Coronary artery (tissue), 2 donors: ENCODE measurements at regions not wholly inside any gene's neighbourhood (a gene's known extent, or its start where the extent isn't known, plus 50 kb on each side); places are given as distances from the start of the nearest gene placed in this dataset.

ENCODE experiments used
- DNase-seq: peaks from one replicate; pipeline ENCODE4 v3.0.0-alpha.2; 2017; ENCODE audit warnings: low spot score
- H3K27ac ChIP-seq, 2 donors: fragments of 200-600 bp; sonication (generic); one replicate each; pipeline ENCODE4 v1.5.1; 2016 to 2019
- H3K4me3 ChIP-seq: fragments of 200-600 bp; sonication (generic); 2 replicates; pipeline ENCODE4 v1.5.1; 2016; ENCODE audit warnings: mild to moderate bottlenecking, moderate library complexity
- CTCF ChIP-seq: fragments of 200-600 bp; sonication (generic); IDR thresholded peaks from one replicate; pipeline ENCODE4 v1.5.1; 2019; ENCODE audit warnings: antibody characterized with exemption

GRCh38 chr10:31687663-31688482 lies 240.8 kb downstream of the ARHGAP12 start:
- Histone ChIP-seq H3K4me3 (no peak overlapping the region), H3K27ac (no peak overlapping the region)
- TF ChIP-seq CTCF = no peak
- DNase-seq = no peak

GRCh38 chr10:31686599-31686998 lies 242.0 kb downstream of the ARHGAP12 start:
- DNase-seq = no peak
- TF ChIP-seq CTCF = no peak
- no peak overlapping the region for H3K27ac ChIP-seq
- no peak overlapping the region for H3K4me3 ChIP-seq

- TF ChIP-seq CTCF = no peak
Observed at GRCh38 chr10:31683682-31684081, 244.9 kb downstream of the ARHGAP12 start.

GRCh38 chr10:31679936-31680335 lies 248.7 kb downstream of the ARHGAP12 start:
- Histone ChIP-seq H3K4me3 (no peak overlapping the region), H3K27ac (no peak overlapping the region)
- no peak for TF ChIP-seq CTCF
- DNase-seq = no peak

More at GRCh38 chr10:31683682-31684081, 244.9 kb downstream of the ARHGAP12 start:
- no peak for DNase-seq
- Histone ChIP-seq H3K27ac (no peak overlapping the region), H3K4me3 (no peak overlapping the region)

GRCh38 chr10:31678575-31679516 lies 249.8 kb downstream of the ARHGAP12 start:
- no peak for TF ChIP-seq CTCF
- Histone ChIP-seq H3K4me3 (no peak overlapping the region), H3K27ac (no peak overlapping the region)
- DNase-seq = no peak

- TF ChIP-seq CTCF = no peak
- H3K4me3 ChIP-seq = no peak overlapping the region
- no peak overlapping the region for H3K27ac ChIP-seq
- no peak for DNase-seq
Observed at GRCh38 chr10:31678139-31678536, 250.5 kb downstream of the ARHGAP12 start.
